HepG2 (cell line): ENCODE measurements at regions not wholly inside any gene's neighbourhood (a gene's known extent, or its start where the extent isn't known, plus 50 kb on each side); places are given as distances from the start of the nearest gene placed in this dataset.

ENCODE experiments used
- AGO1 ChIP-seq: fragments of 200-400 bp; formaldehyde crosslinking; IDR thresholded peaks from 2 replicates; pipeline ENCODE4 v1.6.1; 2017; ENCODE audit warnings: mild to moderate bottlenecking, low read depth, low read length, moderate library complexity; ENCODE audit not compliant: poor library complexity, severe bottlenecking
- BORCS8-MEF2B ChIP-seq: sonication (generic); formaldehyde crosslinking; IDR thresholded peaks from 2 replicates; pipeline ENCODE4 v1.8.0; 2022; ENCODE audit warnings: mild to moderate bottlenecking, missing genetic modification reagents
- CAMTA2 ChIP-seq: sonication (generic); formaldehyde crosslinking; IDR thresholded peaks from 2 replicates; pipeline ENCODE4 v1.4.0; 2020; ENCODE audit warnings: mild to moderate bottlenecking, missing genetic modification reagents, borderline replicate concordance
- CCDC6 ChIP-seq: sonication (generic); formaldehyde crosslinking; IDR thresholded peaks from 2 replicates; pipeline ENCODE4 v1.8.1; 2022; ENCODE audit warnings: mild to moderate bottlenecking, missing genetic modification reagents, moderate library complexity
- CENPT ChIP-seq: sonication (generic); formaldehyde crosslinking; IDR thresholded peaks from 2 replicates; pipeline ENCODE4 v1.8.0; 2022; ENCODE audit warnings: low read depth, mild to moderate bottlenecking, moderate library complexity, missing genetic modification reagents
- EED ChIP-seq: sonication (generic); formaldehyde crosslinking; IDR thresholded peaks from 2 replicates; pipeline ENCODE4 v1.5.0; 2020; ENCODE audit warnings: mild to moderate bottlenecking, missing genetic modification reagents
- FUBP1 ChIP-seq: sonication (generic); formaldehyde crosslinking; IDR thresholded peaks from 2 replicates; pipeline ENCODE4 v1.5.1; 2020; ENCODE audit warnings: missing genetic modification reagents, mild to moderate bottlenecking, borderline replicate concordance
- HCFC1 ChIP-seq: fragments of 150-350 bp; IDR thresholded peaks from 2 replicates; pipeline ENCODE4 v1.6.1; 2014; ENCODE audit warnings: low read depth, low read length
- HIVEP1 ChIP-seq: sonication (generic); formaldehyde crosslinking; IDR thresholded peaks from 2 replicates; pipeline ENCODE4 v1.4.0; 2020; ENCODE audit warnings: mild to moderate bottlenecking, missing genetic modification reagents
- IKZF1 ChIP-seq: fragments of 450-650 bp; IDR thresholded peaks from 2 replicates; pipeline ENCODE4 v1.7.1; 2016
- KDM2A ChIP-seq: sonication (generic); formaldehyde crosslinking; IDR thresholded peaks from 2 replicates; pipeline ENCODE4 v1.4.0; 2020; ENCODE audit warnings: low read depth, missing genetic modification reagents, borderline replicate concordance
- ONECUT2 ChIP-seq: sonication (generic); formaldehyde crosslinking; IDR thresholded peaks from 2 replicates; pipeline ENCODE4 v1.4.0; 2020; ENCODE audit warnings: missing genetic modification reagents
- PAF1 ChIP-seq: IDR thresholded peaks from 2 replicates; pipeline ENCODE4 v1.6.1; 2016; ENCODE audit warnings: missing genetic modification reagents, missing compliant biosample characterization
- SAFB2 ChIP-seq: sonication (generic); formaldehyde crosslinking; IDR thresholded peaks from 2 replicates; pipeline ENCODE4 v1.5.1; 2020; ENCODE audit warnings: missing genetic modification reagents, low read depth, mild to moderate bottlenecking, borderline replicate concordance
- SNAI1 ChIP-seq: sonication (generic); formaldehyde crosslinking; IDR thresholded peaks from 2 replicates; pipeline ENCODE4 v1.5.0; 2020; ENCODE audit warnings: mild to moderate bottlenecking, missing genetic modification reagents, borderline replicate concordance
- SP1 ChIP-seq, 2 experiments: fragments of 450-650 bp in 1 of 2; sonication (generic) in 1 of 2; formaldehyde crosslinking in 1 of 2; IDR thresholded peaks; 2 replicates each; pipeline versions ENCODE4 v1.4.0 to v1.6.1; 2016 to 2020; ENCODE audit warnings: missing genetic modification reagents in 1 of 2
- TAF15 ChIP-seq: fragments of 200-400 bp; formaldehyde crosslinking; IDR thresholded peaks from one replicate; pipeline ENCODE4 v1.6.1; 2018; ENCODE audit warnings: mild to moderate bottlenecking, low read depth, low read length; ENCODE audit not compliant: poor library complexity, severe bottlenecking
- ZNF138 ChIP-seq: sonication (generic); formaldehyde crosslinking; IDR thresholded peaks from 2 replicates; pipeline ENCODE4 v1.5.0; 2020; ENCODE audit warnings: mild to moderate bottlenecking, low read depth, missing genetic modification reagents
- ZNF274 ChIP-seq: sonication (generic); formaldehyde crosslinking; IDR thresholded peaks from 2 replicates; pipeline ENCODE4 v1.5.1; 2020; ENCODE audit warnings: mild to moderate bottlenecking, missing genetic modification reagents
- ZNF350 ChIP-seq: sonication (generic); formaldehyde crosslinking; IDR thresholded peaks from 2 replicates; pipeline ENCODE4 v1.4.0; 2020; ENCODE audit warnings: mild to moderate bottlenecking, low read depth, missing genetic modification reagents, borderline replicate concordance
- ZNF510 ChIP-seq: sonication (generic); formaldehyde crosslinking; IDR thresholded peaks from 2 replicates; pipeline ENCODE4 v1.4.0; 2020; ENCODE audit warnings: low read depth, mild to moderate bottlenecking, missing genetic modification reagents
- ZNF569 ChIP-seq: sonication (generic); formaldehyde crosslinking; IDR thresholded peaks from 2 replicates; pipeline ENCODE4 v1.5.0; 2020; ENCODE audit warnings: mild to moderate bottlenecking, missing genetic modification reagents, moderate library complexity, borderline replicate concordance
- ZNF737 ChIP-seq: sonication (generic); formaldehyde crosslinking; IDR thresholded peaks from 2 replicates; pipeline ENCODE4 v1.5.0; 2020; ENCODE audit warnings: missing genetic modification reagents, mild to moderate bottlenecking, borderline replicate concordance
- ZNF841 ChIP-seq: sonication (generic); formaldehyde crosslinking; IDR thresholded peaks from 2 replicates; pipeline ENCODE4 v1.8.1; 2023; ENCODE audit warnings: missing genetic modification reagents, borderline replicate concordance
- TF ChIP-seq, protein P1 (sequence below): sonication (generic); formaldehyde crosslinking; IDR thresholded peaks from 2 replicates; pipeline ENCODE4 v1.5.1; 2020; ENCODE audit warnings: mild to moderate bottlenecking, missing genetic modification reagents, borderline replicate concordance
- TF ChIP-seq, protein P2 (sequence below): sonication (generic); formaldehyde crosslinking; IDR thresholded peaks from 2 replicates; pipeline ENCODE4 v1.4.0; 2020; ENCODE audit warnings: missing genetic modification reagents

- TF ChIP-seq TAF15, result no peak
- TF ChIP-seq SAFB2 (CRISPR knock-in tag), result no peak
- no peak for TF ChIP-seq EED
- no peak for TF ChIP-seq CAMTA2
- no peak for TF ChIP-seq FUBP1 (CRISPR knock-in tag)
- TF ChIP-seq ZNF737 (CRISPR knock-in tag), result no peak
- TF ChIP-seq, protein P1, sequence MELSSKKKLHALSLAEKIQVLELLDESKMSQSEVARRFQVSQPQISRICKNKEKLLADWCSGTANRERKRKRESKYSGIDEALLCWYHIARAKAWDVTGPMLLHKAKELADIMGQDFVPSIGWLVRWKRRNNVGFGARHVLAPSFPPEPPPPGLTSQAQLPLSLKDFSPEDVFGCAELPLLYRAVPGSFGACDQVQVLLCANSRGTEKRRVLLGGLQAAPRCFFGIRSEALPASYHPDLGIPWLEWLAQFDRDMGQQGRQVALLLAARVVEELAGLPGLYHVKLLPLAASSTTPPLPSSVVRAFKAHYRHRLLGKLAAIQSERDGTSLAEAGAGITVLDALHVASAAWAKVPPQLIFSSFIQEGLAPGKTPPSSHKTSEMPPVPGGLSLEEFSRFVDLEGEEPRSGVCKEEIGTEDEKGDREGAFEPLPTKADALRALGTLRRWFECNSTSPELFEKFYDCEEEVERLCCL, result no peak
- TF ChIP-seq SP1 (IDR thresholded peaks at IDR 0.05), result no peak
- TF ChIP-seq SP1 (CRISPR knock-in tag; IDR thresholded peaks at IDR 0.05), result no peak
- no peak for TF ChIP-seq PAF1 (CRISPR knock-in tag)
- no peak for TF ChIP-seq CCDC6 (CRISPR knock-in tag)
- no peak for TF ChIP-seq ZNF841 (CRISPR knock-in tag)
- TF ChIP-seq AGO1, result no peak
- TF ChIP-seq, protein P2, sequence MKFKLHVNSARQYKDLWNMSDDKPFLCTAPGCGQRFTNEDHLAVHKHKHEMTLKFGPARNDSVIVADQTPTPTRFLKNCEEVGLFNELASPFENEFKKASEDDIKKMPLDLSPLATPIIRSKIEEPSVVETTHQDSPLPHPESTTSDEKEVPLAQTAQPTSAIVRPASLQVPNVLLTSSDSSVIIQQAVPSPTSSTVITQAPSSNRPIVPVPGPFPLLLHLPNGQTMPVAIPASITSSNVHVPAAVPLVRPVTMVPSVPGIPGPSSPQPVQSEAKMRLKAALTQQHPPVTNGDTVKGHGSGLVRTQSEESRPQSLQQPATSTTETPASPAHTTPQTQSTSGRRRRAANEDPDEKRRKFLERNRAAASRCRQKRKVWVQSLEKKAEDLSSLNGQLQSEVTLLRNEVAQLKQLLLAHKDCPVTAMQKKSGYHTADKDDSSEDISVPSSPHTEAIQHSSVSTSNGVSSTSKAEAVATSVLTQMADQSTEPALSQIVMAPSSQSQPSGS, result no peak
- TF ChIP-seq ZNF510 (CRISPR knock-in tag), result no peak
- TF ChIP-seq SNAI1 (CRISPR knock-in tag), result no peak
- TF ChIP-seq ZNF138 (CRISPR knock-in tag), result no peak
- TF ChIP-seq ZNF274 (CRISPR knock-in tag), result no peak
- no peak for TF ChIP-seq ONECUT2 (CRISPR knock-in tag)
- no peak for TF ChIP-seq ZNF569 (CRISPR knock-in tag)
- TF ChIP-seq KDM2A (CRISPR knock-in tag), result no peak
- TF ChIP-seq BORCS8-MEF2B, result no peak
- TF ChIP-seq HIVEP1 (CRISPR knock-in tag), result no peak
- TF ChIP-seq IKZF1, result no peak
- TF ChIP-seq HCFC1, result no peak
- no peak for TF ChIP-seq CENPT
- TF ChIP-seq ZNF350 (CRISPR knock-in tag), result no peak
Measured at GRCh38 chr2:101627285-101628029, 70.0 kb upstream of the MAP4K4 start (continued).
